Immature natural killer cell (primary cell): ENCODE measurements at regions not wholly inside any gene's neighbourhood (a gene's known extent, or its start where the extent isn't known, plus 50 kb on each side); places are given as distances from the start of the nearest gene placed in this dataset.
A peak's percentile ranks its signal among the peaks of the same experiment; 100 is the strongest.

Source experiments
- DNase-seq, 3 donors: peaks; one replicate each; pipeline ENCODE4 v3.0.0; 2022; ENCODE audit warnings: mixed read lengths in 1 of 3
- H3K27ac Mint-ChIP-seq, 6 donors: one replicate each; pipeline ENCODE4 v1.8.0; 2020; ENCODE audit warnings: mixed read lengths in 6 of 6, mild to moderate bottlenecking in 5 of 6, inconsistent platforms in 4 of 6, moderate library complexity in 3 of 6
- H3K27me3 Mint-ChIP-seq, 3 donors: one replicate each; pipeline ENCODE4 v1.8.0; 2020 to 2021; ENCODE audit warnings: low read depth in 3 of 3, mild to moderate bottlenecking in 3 of 3, mixed read lengths in 3 of 3, moderate library complexity in 3 of 3, inconsistent platforms in 1 of 3
- H3K36me3 Mint-ChIP-seq, 3 donors: one replicate each; pipeline ENCODE4 v1.8.0; 2020; ENCODE audit warnings: mixed read lengths in 3 of 3, inconsistent platforms in 2 of 3, mild to moderate bottlenecking in 2 of 3
- H3K4me1 Mint-ChIP-seq, 2 donors: one replicate each; pipeline ENCODE4 v1.8.0; 2020; ENCODE audit warnings: inconsistent platforms in 2 of 2, mild to moderate bottlenecking in 2 of 2, mixed read lengths in 2 of 2, moderate library complexity in 1 of 2
- H3K4me3 Mint-ChIP-seq, 5 donors: one replicate each; pipeline ENCODE4 v1.8.0; 2020; ENCODE audit warnings: mild to moderate bottlenecking in 5 of 5, mixed read lengths in 5 of 5, inconsistent platforms in 3 of 5, moderate library complexity in 3 of 5
- H3K9me3 Mint-ChIP-seq, 6 donors: one replicate each; pipeline ENCODE4 v1.8.0; 2020; ENCODE audit warnings: mild to moderate bottlenecking in 6 of 6, mixed read lengths in 6 of 6, inconsistent platforms in 4 of 6, moderate library complexity in 3 of 6

DNA sequence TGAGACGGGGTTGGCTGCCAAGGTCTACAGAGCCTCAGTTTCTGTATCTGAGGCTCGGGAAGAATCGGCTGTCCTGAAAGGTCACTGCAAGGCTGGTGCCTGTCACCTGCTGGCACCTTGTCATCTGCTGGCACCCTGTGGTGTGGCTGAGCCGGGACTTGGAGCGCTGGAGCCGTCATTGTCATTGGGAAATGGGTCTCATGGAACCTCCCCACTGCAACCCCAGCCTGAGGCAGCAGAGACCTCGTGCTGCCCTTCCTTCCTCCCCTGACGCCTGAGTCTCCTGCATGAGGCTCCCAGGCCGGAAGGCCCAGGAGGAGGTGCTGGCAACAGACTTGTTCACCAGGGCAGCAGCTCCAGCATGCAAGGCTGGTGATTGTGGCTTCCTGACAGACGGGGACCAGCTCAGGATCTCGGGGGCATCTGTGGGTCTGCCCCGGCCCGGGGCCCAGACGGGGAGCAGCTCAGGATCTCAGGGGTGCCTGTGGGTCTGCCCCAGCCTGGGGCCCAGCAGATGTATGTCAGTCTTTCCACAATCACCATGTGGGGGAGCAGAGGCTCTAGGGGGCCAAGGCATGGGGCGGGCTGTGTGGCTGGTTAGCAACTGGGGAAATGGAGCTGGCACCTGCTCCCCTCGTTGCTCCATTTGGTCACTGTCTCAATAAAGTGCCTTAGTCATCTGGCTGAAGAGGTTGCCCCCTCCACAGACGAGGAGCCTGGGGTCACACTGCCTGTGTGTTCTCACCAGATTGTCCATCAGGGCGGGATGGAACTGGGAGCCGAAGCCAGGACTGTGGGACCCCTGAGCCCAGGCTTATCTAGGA, 668.7 kb downstream of the BRD1 start:
- DNase-seq = no peak
- Mint-ChIP-seq H3K36me3 (no peaks in the 10 kb centered on the region), H3K27ac (no peak overlapping the region)

DNA sequence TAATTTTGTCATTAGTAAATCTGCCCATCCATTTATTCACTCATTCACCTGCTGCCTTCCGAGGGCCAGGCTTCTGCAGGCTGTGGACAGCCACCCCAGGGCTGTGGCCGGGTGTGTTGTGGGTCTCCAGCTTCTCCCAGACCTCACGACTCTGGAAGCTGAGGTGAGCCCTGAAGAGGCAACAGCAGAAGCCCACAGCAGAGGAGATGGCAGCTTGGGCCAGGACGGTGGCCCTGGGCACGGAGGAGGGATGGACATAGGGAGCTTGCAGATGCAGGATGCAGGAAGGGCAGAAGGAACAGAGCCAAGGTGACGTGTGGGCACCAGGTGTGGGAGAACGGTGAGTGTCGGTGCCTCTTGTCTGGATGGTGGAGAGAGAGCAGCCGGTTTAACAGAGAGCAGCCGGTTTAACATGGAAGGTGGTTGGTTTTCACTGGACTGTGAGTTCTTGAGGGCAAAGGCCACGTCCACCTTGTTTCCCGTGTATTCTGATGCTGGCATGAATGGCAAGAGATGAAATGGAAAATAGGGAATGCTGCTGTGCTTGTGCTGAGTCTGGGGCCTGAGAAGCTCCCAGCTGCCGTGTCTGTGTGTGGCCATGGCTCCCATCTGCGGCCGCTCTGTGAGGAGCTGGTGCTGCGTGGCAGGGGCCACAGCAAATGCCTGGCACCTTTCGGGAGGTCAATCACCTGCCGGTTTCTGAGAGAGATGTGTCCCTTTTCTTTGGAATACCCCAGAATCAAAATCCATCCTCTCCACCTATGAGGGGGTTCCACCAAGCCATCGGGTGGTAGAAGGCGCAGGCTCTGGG, 669.9 kb downstream of the BRD1 start:
- Mint-ChIP-seq H3K36me3 (no peaks in the 10 kb centered on the region), H3K4me1 (no peaks in the 10 kb centered on the region), H3K9me3 (no peaks in the 10 kb centered on the region), H3K4me3 (no peak overlapping the region), H3K27ac (no peak overlapping the region), H3K27me3 (peaks cover 0 to 3% (median 0%) of the 10 kb centered on the region in 3 donors)
- DNase-seq = no peak

More for the DNA sequence above, 668.7 kb downstream of the BRD1 start:
- Mint-ChIP-seq H3K9me3 (no peaks in the 10 kb centered on the region), H3K4me1 (no peaks in the 10 kb centered on the region), H3K4me3 (no peak overlapping the region), H3K27me3 (peaks cover 0 to 3% (median 2%) of the 10 kb centered on the region in 3 donors)

- H3K27ac Mint-ChIP-seq = no peak overlapping the region
Observed at GRCh38 chr22:49156662-49157285, 670.9 kb downstream of the BRD1 start.

DNA sequence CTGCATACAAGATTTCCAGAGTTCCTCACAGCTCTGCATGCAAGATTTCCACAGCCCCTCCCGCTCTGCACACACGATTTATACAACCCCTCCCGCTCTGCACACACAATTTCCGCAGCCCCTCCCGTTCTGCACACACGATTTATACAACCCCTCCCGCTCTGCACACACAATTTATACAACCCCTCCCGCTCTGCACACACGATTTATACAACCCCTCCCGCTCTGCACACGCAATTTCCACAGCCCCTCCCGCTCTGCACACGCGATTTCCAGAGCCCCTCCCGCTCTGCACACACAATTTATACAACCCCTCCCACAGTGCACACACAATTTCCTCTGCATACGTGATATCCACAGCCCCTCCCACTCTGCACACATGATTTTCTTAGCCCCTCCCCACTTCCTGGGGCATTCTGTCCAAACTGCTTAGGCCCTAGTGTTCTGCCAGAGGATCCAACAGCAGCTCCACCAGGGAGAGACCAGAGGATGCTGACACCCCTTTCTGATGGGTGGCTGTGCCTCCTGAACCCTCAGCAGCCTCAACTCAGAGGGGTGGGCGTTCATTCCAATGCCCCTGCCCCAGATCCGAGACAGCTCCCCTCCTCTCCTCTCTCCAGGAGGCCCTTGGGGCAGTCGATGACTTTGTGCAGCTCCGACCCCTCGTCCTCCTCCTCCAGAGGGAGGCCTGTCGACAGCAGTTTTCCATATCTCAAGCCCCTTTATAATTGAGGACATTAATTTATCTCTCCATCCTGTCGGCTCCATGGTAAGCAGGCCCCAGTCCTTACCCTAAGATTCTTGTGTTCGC, 671.7 kb downstream of the BRD1 start:
- Mint-ChIP-seq H3K36me3 (no peaks in the 10 kb centered on the region), H3K4me3 (no peak overlapping the region), H3K27me3 (no peaks in the 10 kb centered on the region), H3K27ac (no peak overlapping the region), H3K4me1 (no peaks in the 10 kb centered on the region), H3K9me3 (no peaks in the 10 kb centered on the region)
- DNase-seq = no peak

More at GRCh38 chr22:49156662-49157285, 670.9 kb downstream of the BRD1 start:
- no peak for DNase-seq
- no peaks in the 10 kb centered on the region for H3K36me3 Mint-ChIP-seq
- H3K27me3 Mint-ChIP-seq = no peaks in the 10 kb centered on the region
- no peaks in the 10 kb centered on the region for H3K9me3 Mint-ChIP-seq
- no peak overlapping the region for H3K4me3 Mint-ChIP-seq
- H3K4me1 Mint-ChIP-seq = no peaks in the 10 kb centered on the region

GRCh38 chr22:49155039-49155769, 672.5 kb downstream of the BRD1 start:
- Mint-ChIP-seq H3K27me3 (no peaks in the 10 kb centered on the region), H3K4me1 (no peaks in the 10 kb centered on the region), H3K27ac (no peak overlapping the region), H3K4me3 (no peak overlapping the region), H3K36me3 (no peaks in the 10 kb centered on the region), H3K9me3 (no peaks in the 10 kb centered on the region)
- no peak for DNase-seq

DNA sequence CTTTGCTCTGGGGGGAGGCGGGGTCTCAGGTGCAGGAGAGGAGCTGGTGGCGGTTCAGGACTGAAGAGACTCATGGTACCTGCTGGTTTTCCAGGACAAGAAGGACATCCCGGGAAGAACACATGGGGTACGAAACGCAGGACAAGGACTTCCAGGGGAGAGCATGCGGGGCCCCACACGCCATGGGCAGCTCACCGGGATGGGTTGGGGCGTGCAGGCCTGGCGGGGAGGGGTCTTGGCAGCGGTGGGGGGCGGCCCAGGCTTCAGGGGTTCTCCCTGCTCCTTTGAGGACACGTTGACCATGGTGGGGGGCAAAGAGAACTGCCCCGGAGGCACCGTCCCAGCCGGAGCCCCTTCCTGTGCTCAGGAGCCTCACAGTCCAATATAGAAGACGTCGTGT, 673.2 kb downstream of the BRD1 start:
- Mint-ChIP-seq H3K36me3 (no peaks in the 10 kb centered on the region), H3K4me1 (no peaks in the 10 kb centered on the region), H3K27ac (no peak overlapping the region), H3K27me3 (no peaks in the 10 kb centered on the region), H3K9me3 (no peaks in the 10 kb centered on the region), H3K4me3 (no peak overlapping the region)
- DNase-seq = no peak

GRCh38 chr22:49153921-49154320, 673.8 kb downstream of the BRD1 start:
- H3K27ac Mint-ChIP-seq = no peak overlapping the region
- H3K4me3 Mint-ChIP-seq = no peak overlapping the region
- no peaks in the 10 kb centered on the region for H3K4me1 Mint-ChIP-seq
- no peaks in the 10 kb centered on the region for H3K36me3 Mint-ChIP-seq
- H3K9me3 Mint-ChIP-seq = no peaks in the 10 kb centered on the region
- DNase-seq = no peak
- H3K27me3 Mint-ChIP-seq = peaks cover 0 to 2% (median 0%) of the 10 kb centered on the region in 3 donors

DNA sequence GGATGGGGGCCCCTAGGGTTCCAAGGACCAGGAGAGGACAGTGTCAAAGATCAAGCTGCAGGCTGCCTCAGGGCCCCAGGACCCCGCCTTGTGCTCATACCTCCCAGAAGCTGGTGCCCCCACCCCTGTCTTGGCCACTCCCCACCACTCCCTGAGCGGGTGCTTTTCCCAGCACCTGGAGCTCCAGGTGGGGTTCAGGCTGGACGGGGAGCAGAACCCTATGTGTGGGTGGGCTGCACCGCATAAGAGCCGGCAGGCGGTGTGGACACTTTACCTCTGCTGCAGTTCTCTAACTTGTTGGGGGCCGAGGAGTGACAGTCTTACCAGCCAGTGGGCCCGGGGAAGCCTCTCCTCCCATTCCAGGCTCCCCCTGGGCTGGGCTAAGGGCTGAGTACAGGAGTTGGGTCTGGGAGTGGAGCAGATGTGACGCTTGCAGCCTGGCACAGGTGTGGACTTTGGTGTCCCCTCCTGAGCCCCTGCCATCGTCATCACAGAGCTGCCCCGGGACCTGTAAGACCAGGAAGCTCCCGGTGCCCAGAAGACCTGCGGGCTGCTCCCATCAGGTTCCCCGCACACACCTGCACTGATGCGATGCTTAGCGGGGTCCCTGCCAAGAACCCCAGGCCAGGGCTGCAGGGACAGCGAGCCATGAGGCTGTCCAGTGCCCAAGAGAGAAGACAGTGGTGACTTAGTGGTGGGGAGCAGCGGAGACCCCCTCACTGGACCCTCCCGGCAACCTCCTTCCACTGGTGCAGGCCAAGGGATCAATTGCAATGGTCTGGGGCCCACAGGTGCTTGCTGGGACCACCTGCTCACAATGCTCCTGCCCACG, 674.5 kb downstream of the BRD1 start:
- H3K27me3 Mint-ChIP-seq = peaks cover 0 to 2% (median 2%) of the 10 kb centered on the region in 3 donors
- H3K9me3 Mint-ChIP-seq = no peaks in the 10 kb centered on the region
- no peak overlapping the region for H3K4me3 Mint-ChIP-seq
- DNase-seq = no peak
- H3K27ac Mint-ChIP-seq = no peak overlapping the region
- H3K36me3 Mint-ChIP-seq = no peaks in the 10 kb centered on the region
- no peaks in the 10 kb centered on the region for H3K4me1 Mint-ChIP-seq

GRCh38 chr22:49152127-49152938, 675.3 kb downstream of the BRD1 start:
- Mint-ChIP-seq H3K36me3 (no peaks in the 10 kb centered on the region), H3K9me3 (no peaks in the 10 kb centered on the region), H3K27ac (no peak overlapping the region), H3K27me3 (peaks cover 0 to 2% (median 2%) of the 10 kb centered on the region in 3 donors), H3K4me3 (no peak overlapping the region), H3K4me1 (no peaks in the 10 kb centered on the region)
- no peak for DNase-seq

- peak overlapping the region in 1 of 6 donors; percentile 76 for H3K27ac Mint-ChIP-seq
- no peak overlapping the region for H3K4me3 Mint-ChIP-seq
- no peaks in the 10 kb centered on the region for H3K36me3 Mint-ChIP-seq
- H3K9me3 Mint-ChIP-seq = no peaks in the 10 kb centered on the region
- H3K4me1 Mint-ChIP-seq = no peaks in the 10 kb centered on the region
- H3K27me3 Mint-ChIP-seq = peaks cover 0 to 2% (median 2%) of the 10 kb centered on the region in 3 donors
- DNase-seq = no peak
Observed at GRCh38 chr22:49151256-49152126, 676.2 kb downstream of the BRD1 start.

DNA sequence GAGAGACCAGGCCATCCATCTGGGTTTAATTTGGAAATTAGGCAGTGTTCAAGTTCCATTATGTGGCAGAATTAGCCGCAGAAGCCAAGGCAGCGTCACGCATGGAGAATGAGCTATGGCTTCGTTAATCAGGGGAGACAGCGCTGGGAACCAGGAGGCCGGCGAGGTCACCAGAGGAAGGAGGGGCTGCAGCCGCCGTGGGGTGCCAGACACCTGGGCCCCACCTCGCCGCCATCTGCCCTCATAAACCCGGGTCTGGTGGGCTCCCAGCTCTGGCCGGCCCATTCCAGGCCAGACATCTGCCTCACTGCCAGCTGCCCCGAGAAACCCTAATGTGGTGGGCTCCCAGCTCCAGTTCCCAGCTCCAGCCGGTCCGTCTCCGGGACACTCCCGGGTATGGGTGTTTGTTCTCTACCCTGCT, 676.9 kb downstream of the BRD1 start:
- H3K36me3 Mint-ChIP-seq = no peaks in the 10 kb centered on the region

More for the DNA sequence above, 676.9 kb downstream of the BRD1 start:
- no peak overlapping the region for H3K27ac Mint-ChIP-seq
- no peak overlapping the region for H3K4me3 Mint-ChIP-seq
- peaks cover 0 to 6% (median 2%) of the 10 kb centered on the region in 3 donors for H3K27me3 Mint-ChIP-seq
- H3K9me3 Mint-ChIP-seq = no peaks in the 10 kb centered on the region
- no peak for DNase-seq
- H3K4me1 Mint-ChIP-seq = no peaks in the 10 kb centered on the region
